ENCODE measurements at regions not wholly inside any gene's neighbourhood (a gene's known extent, or its start where the extent isn't known, plus 50 kb on each side); places are given as distances from the start of the nearest gene placed in this dataset.

- TF ChIP-seq CTCF (IDR thresholded peaks at IDR 0.05 in 4 of 5, conservative IDR thresholded peaks at IDR 0.05 in 1 of 5) = no peak
- TF ChIP-seq POLR2A (IDR thresholded peaks at IDR 0.05) = no peak
These were observed 126.9 kb upstream of the ETS2 start for GRCh38 chr21:38678827-38679226.
